GM19452 (cell line): ENCODE measurements at regions not wholly inside any gene's neighbourhood (a gene's known extent, or its start where the extent isn't known, plus 50 kb on each side); places are given as distances from the start of the nearest gene placed in this dataset.

Source experiments
- ATAC-seq: cut with Tn5 transposase; IDR thresholded peaks from one replicate; pipeline ENCODE4 v1.9.1; 2021; ENCODE audit not compliant: unreplicated experiment

DNA sequence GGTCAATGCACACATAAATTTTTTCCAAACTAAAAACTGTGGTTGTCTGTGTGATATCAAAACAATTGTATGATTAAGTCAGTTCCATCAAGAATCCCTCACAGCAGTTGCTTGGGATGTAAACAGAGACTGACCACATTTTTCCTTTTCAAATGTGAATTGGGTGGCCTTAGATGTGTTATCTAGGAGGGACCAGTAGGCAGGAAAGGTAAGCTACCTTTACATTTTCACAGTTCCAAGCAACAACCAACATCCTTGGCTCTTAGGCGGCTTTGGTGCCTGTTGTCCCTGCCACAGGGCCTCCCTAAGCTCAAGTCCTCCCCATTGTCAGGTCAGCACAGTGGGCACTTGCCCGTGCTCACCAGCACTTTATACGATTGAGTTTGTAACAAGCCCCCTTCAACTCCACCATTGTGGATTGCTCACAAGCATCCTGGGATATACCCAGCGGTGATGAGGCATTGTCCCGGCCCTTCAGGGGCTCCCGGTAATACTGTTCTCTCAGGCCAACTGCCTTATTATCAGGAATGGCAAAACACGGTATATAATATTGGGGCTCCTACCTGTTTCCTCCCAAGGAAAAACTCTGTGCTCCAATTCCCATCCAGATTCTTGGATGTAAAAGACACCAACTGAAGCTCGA is 114.9 kb upstream of the ANKRD1 start:
- no peak for ATAC-seq

DNA sequence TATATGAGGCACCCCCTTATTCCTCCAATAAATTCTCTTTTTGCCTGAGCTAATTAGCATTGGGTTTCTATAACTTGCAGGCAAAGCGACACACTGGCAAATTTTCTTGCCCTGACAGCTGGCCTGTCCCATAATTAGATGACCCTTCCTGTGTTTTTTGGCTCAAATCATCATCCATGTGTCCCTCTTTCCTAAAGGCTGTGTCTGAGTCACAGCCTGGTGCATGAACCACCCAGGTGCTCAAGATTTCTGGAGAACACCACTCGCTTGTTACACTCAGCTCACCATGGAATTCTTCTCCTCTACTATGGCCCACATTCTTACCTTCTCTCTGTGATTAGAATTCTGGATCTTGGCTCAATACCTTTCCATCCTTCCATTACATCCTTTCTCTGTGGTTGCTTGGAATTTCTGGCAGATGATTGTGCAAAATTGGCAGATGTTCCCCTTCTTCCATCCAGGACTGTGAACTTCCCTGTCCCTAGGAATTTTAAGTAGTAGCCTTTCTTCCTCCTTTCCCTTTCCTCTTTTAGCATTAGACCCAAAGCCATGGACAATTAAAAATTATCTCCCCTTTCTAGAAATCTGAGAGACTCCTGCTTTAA is 116.0 kb upstream of the ANKRD1 start:
- ATAC-seq, result no peak

DNA sequence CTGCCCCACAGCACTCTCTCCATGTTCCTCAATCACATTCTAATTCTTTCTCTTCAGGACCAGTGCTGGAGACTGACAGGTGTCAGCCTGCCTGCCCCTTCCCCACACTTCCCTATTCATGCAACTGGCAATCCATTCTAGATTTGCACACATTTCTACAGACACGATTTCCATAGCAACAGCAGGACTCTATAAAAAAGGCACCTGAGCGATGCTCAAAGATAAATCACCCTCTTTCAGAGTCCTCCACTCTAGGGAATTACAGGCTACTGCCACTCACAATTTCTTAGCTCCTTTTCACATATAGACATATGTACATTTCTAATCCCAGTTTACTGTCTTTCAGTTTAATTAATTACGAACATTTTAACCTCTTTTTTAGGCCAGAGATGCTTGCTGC is 118.1 kb upstream of the ANKRD1 start:
- ATAC-seq, result no peak

DNA sequence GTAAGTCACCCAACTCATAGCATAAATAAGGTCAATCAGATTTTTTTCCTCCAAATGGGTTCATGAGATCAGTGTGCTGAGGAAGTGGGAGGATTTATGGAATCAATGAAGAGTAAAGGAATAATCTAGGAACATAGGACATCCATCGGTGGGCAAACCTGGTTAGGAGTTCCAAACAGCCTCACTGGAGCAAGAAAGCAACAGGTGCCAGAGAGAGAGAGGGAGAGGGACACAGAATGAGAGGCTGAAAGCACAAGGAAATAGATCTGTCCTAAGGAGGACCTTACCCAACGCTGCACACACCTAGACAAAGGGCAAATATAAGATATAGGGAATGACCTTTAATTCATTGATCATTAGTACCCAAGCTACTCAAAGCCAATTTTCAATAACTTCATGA is 119.5 kb upstream of the ANKRD1 start:
- no peak for ATAC-seq

DNA sequence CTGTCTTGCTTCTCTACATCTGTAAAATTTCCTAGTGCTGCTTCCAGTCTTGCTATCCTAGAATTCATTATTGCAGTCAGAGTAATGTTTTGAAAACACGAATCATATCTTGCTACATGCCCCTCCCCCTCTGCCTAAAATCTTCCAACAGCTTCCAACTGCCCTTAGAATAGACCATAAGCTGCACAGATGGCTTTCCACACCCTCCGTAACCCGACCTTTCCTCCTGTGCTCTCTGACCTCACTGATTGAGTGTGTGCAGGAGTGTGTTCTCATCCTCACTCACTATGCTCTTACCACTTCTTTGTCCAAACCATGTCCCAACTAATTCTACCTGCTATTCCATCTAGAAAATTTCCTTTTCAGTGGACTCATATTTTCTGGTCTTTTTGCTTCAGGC is 121.2 kb upstream of the ANKRD1 start:
- ATAC-seq, result no peak

DNA sequence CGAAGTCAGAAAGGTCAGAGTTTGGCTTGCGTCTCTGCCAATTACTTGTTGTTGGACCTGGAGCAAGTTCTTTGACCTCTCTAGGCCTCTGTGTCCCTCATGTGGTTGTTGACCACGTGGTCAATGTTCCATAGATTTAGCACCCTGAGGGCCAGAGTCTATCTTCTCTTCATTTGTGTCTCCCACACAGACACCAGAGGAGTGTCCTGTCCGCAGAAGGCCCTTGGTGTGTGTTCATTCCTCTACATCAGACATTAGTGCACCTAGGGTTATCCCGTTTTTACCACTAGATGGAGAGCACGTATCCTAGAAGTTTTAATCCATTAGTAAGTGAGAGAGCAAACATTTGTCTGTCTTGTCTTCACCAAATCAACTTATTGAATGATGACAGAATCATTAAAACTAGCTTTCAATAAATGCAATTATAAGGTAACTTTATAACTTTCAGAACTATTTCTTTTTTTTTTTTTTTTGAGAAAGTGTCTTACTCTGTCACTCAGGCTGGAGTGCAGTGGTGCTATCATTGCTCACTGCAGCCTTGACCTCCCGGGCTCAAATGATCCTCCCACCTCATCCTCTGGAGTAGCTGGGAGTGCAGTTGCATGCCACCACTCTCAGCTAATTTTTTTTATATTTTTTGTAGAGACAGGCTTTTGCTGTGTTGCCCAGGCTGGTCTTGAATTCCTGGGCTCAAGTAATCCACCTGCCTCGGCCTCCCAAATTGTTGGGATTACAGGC is 122.5 kb upstream of the ANKRD1 start:
- ATAC-seq, result no peak

DNA sequence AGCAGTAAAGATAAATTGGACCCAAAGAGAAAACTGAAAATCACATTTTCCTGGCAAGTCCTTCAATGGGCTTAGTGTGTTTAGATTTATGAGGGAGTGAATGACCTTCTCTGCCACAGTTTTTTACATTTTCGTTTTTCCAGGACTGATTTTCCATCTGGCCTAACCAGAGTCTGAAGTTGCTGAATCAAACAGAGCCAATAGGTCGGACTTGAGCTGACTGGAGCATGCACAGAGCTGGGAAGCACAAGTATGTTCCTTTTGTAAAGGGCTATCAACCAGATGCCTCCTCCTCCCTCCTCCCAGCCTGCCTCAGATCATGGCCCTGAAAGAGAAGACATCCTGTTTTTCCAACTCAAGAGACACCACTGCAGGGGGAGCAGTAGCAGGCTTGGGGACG is 126.0 kb upstream of the ANKRD1 start:
- no peak for ATAC-seq

DNA sequence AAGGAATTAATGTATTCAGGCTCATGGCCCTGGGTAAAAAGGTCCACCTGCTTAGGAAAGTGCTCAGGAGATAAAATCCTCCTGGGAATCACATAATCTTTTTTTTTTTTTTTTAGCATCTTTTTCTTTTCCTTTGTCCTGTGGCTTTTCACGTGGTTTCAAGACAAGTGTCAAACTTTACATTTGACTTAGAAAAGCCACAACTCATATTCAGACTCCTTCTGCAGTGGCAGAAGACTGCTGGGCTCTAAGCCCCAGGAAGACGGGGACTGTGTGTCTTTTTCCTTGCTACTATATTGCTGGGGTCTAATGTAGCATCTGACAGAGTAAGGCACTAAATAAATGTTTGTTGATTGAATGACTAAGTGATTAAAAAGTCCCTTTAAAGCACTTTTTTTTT is 127.5 kb upstream of the ANKRD1 start:
- no peak for ATAC-seq

DNA sequence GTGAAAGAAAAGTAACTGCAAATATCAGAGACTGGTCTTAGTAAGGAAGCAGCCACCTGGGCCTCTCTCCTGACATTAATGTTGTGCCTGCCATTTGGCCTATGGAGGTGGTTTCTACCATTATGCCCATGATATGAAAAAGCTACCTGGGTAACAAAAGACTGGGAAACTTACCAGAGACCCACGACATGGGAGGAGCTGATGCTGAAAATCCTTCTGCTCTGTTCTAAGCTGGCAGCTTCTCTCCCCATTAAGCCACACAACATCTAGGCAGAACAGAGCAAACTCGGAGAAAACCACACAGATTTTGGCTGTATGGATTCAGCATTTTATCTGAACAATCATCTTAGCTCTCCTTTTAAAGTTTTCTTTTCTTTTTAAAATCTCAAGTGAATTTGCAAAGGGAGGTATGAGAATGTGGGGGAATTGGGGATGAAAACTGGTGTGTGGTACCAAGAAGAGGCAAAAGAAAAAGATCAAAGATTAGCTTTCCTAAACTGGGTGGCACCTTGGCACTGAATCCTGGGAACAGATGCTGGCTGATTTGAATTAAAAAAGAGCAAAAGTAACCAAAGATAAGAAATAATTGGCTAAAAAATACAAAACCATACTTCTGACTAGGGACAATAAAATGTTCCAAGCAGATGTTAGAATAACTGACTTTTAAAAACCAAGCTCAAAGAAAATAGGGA is 128.6 kb upstream of the ANKRD1 start:
- no peak for ATAC-seq

DNA sequence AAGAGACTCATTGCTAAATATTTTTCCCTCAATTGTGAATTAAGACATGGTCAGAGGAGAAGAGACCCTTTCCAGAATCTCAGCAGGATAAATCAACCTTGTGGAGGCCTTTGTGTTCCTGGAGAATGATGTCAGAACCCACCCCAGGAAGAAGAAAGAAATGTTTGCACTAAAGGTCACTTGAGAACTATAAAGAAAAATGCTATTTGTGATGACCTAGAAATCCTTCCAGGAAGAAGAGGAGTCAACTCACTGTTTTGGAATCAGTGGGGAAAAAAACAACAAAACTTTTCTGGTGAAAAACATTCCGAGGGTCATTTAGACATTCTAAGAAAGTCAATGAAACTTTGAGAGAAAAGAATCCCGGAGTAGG is 129.1 kb upstream of the ANKRD1 start:
- ATAC-seq, result no peak

DNA sequence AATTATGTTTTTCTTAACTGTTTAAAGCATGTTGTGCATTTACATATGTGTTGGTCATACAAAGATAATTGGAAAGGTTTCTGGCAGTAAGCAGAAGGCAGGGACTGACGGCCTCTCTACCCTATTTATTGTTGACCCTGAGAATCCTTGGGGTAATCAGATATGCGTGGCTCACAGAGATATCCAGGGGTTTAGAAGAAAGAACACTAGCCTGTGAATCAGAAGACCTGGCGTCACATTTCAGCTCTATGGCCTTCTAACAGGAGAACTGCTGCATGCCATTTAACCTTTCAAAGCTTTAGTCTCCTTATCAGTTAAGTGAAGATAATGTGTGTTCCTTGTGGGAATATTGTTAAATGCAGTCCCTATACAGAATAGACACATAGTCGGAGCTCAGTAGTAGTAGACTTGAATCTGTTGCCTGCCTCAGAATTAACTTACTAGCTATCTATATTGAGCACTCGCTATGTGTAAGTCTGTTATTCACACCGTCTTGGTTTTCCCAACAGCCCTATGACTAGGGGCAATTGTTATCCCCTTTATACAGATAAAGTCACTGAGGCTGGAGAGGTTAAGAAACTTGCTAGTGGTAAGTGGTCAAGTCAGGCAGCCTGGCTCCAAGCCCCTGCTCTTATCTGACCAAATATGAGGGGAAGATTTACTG is 129.6 kb upstream of the ANKRD1 start:
- ATAC-seq, result no peak

DNA sequence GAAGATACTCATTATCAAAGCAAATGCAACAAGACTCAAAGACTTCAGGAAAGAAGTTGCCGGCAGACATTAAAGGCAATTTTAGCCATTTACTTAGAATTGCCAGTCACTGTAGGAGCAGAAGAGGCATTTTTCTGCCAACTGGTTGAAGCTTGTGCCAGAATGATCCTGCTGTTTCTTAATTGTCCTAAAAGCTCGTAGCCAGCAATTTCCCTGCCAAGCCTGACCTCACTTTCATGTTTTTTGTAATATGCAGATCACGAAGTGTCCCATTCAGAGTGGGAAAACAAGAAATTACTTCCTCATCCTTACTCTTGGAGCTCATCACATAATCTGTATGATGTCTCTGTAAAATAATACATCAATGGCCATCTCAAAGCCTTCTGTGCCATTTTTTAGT is 130.9 kb upstream of the ANKRD1 start:
- ATAC-seq, result no peak

DNA sequence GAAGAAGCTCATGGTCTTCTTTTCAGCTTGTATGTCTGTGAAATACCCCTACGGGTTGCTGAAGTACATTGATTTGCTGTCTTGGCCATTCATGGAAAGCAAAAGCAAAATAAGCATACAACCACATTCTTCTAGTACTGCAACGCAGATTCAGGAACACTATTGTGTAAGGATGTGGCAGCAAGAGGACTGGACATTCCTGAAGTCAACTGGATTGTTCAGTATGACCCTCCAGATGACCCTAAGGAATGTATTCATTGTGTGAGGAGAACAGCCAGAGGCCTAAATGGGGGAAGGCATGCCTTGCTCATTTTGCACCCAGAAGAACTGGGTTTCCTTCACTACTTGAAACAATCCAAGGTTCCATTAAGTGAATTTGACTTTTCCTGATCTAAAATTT is 133.4 kb upstream of the ANKRD1 start:
- no peak for ATAC-seq

DNA sequence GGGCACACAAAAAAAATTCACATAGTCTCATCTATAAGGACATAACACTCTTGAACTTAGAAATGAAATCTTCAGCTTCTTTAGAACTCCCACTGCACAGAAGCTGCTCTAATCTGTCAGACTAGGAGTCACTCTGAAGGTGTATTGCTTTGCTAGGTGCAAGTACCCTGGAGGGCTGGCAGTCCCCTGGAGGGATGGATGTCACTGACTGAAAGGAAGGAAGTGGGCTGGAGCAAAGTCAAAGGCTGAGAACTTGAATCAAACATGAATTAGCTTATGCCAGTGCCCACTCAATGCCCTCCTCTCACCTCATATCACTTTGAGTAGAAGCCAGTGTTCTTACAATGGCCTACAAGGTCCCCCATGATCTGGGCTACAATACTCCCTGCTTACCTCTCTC is 140.3 kb upstream of the ANKRD1 start:
- ATAC-seq, result no peak

DNA sequence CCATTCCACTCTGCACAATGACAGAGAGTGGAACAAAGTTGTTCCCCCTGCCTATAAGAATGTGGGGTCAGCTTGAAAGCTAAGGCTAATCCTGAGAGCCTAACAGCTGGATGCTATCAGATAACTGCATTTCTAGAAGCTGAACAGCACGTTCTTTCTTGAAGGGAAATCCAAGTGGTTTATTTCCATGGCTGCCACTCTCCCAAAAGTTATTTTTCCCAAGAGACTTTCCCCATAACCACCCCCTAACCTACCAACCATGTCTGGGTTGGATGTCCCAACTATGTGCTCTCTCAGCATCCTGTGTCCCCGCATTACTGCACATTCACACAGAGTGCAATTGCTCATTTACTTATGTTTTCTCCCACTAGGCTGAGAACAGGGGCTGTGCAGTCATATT is 140.7 kb upstream of the ANKRD1 start:
- no peak for ATAC-seq

DNA sequence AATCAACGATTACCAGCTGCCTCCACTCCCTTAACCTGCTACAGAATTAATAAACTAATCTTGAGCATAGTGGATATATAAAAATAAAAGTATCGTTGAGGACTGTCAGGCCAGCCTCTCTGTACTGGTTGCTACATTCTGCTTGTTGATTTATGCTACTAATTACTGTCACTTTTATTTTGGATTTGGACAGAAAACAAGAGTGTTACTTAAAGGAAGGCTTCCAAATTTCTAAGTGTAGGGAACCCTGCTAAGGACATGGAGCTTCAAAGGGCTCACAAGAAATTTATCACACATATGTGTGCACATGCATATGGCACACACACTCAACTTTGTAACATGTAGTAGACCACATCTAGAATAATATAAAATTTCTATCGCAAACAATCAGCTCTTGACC is 141.2 kb upstream of the ANKRD1 start:
- no peak for ATAC-seq

DNA sequence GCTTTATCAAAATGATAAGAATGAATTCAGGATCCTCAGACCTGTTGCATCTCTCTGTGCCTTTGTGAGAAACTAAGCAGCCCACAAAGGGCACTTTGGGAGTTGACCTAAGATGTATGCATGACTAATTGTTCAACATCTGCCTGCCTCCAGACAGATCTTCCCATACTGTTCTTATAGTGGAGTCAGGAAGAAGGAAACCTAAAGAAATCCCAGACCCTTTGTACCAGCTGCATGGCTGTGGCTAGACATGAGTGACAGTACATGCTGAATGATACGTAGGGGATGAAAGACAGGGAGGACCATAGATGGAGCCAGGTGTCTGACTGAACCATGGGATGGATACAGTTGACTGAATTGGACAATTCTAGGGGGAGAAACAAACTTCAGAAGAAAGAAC is 148.7 kb upstream of the PCGF5 start:
- no peak for ATAC-seq

DNA sequence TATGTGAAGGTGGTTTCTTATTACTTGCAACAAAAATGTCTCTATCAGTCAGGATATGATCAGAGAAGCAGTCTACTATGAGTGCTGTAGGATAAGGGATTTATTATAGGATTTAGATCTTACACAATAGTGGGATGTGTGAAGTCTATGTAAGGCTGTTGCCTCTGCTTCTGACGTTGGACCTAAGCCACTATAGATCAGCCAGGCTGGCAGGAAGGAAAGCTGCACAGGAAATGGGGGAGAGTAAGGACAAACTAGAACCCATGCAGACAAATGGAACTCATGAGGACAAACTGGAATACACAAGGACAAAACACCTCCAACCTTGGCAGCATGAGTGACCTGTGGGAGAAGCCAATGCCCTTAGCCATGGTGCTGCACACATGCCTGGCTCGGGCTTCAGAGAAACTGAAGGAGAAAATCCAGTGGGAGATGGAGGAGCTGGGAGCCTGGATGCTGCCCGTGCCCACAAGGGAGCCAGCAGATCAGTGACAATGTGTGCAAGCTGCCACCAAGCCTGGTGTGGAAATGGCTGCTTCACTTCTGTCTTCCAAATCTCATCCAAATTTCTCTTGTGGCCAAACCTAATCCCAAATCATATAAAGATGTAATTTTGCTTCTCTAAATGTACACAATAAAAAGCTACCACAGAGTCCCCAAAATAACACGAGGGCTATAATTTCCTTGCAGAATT is 147.0 kb upstream of the PCGF5 start:
- ATAC-seq, result no peak

DNA sequence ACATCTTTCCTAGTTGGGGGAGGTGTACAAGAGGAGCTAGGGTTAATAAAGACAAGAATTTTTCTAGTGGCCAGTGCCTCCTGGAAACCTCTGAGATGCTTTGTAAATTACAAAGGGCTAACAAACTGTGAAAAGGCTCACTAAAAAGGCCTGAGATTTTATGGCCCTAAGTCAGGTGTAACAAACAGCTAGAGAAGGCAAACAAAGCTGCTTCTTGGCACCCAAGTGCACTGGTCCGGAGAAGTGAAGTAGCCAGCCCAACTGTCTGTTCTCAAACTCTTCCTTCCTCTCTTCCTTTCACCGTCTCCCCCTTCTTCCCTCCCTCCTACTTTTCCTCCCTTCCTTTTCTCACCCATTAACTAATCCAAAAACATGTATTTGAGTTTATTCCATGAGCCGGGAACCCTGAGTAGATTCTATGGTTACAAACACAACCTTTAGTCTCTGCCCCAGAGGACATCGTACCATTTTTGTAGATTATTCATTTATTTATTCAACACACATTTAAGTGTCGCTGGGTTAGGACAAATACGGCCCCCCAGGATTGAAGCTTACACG is 143.4 kb upstream of the PCGF5 start:
- ATAC-seq, result no peak

DNA sequence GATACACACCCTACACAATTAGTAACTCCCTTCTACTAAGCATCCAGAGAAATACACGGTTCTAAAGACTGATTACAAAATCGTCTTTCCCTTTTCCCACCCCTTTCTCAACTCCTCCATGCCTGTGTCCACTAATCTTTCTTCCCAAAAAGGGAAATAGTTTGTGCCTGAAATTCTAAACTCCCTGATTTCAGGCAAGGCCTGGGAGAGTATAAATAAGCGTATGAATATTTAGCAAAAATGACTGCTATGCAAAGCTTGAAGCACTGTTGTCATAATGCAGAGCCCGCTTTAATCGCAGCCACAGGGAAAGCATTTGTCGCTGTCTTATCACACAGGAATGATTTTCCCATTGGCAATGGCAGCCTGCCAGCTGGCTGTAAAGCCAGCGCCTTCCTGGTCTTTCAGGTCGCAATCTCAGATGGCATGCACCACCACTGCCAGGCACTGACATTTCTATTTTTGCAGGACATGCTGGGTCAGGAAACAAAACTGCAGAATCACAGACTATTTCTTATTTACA is 142.9 kb upstream of the PCGF5 start:
- no peak for ATAC-seq
